ENCODE measurements at regions not wholly inside any gene's neighbourhood (a gene's known extent, or its start where the extent isn't known, plus 50 kb on each side); places are given as distances from the start of the nearest gene placed in this dataset.

GRCh38 chr9:73810585-73811215 is 659.0 kb downstream of the ANXA1 start:
- H3K36me3 ChIP-seq = no peaks in the 10 kb centered on the region
- H3K79me2 ChIP-seq (ENCODE audit: low read depth) = no peaks in the 10 kb centered on the region
- H3K9ac ChIP-seq = no peak overlapping the region
- H3K27ac ChIP-seq = no peak overlapping the region
- no peaks in the 10 kb centered on the region for H3K4me1 ChIP-seq
- peaks cover 2% of the 10 kb centered on the region for H3K27me3 Mint-ChIP-seq (ENCODE audit: insufficient read depth, low read depth)
- no peak for DNase-seq (ENCODE audit: low spot score)
- no peak overlapping the region for H3K27ac Mint-ChIP-seq
- no peak overlapping the region for H3K4me3 ChIP-seq
- no peak overlapping the region for H3K4me2 ChIP-seq
- no peaks in the 10 kb centered on the region for H4K20me1 ChIP-seq (ENCODE audit: low read depth)
- H3K4me3 Mint-ChIP-seq = no peak overlapping the region
- H2AFZ ChIP-seq (replicated peaks) = peak overlapping the region; percentile 27
- no peaks in the 10 kb centered on the region for H3K27me3 ChIP-seq
- no peak for TF ChIP-seq CTCF (IDR thresholded peaks at IDR 0.05)
- TF ChIP-seq EZH2phosphoT487 (IDR thresholded peaks at IDR 0.05) = no peak
- no peak for TF ChIP-seq EZH2 (IDR thresholded peaks at IDR 0.05)
- H3K9me3 ChIP-seq (ENCODE audit: low read depth) = no peaks in the 10 kb centered on the region
- no peaks in the 10 kb centered on the region for H3K36me3 Mint-ChIP-seq
- H3F3A ChIP-seq (ENCODE audit: low read depth) = no peaks in the 10 kb centered on the region
- H3K9me3 Mint-ChIP-seq = no peaks in the 10 kb centered on the region
- H3K4me1 Mint-ChIP-seq = no peaks in the 10 kb centered on the region

- no peak overlapping the region for H3K4me3 ChIP-seq
- H2AFZ ChIP-seq (replicated peaks) = no peak overlapping the region
- no peak overlapping the region for H3K27ac Mint-ChIP-seq
- no peaks in the 10 kb centered on the region for H3K9me3 ChIP-seq (ENCODE audit: low read depth)
- no peak for DNase-seq (ENCODE audit: low spot score)
- no peaks in the 10 kb centered on the region for H3K27me3 ChIP-seq
- no peak overlapping the region for H3K27ac ChIP-seq
- H3K4me2 ChIP-seq = no peak overlapping the region
- H3F3A ChIP-seq (ENCODE audit: low read depth) = no peaks in the 10 kb centered on the region
- no peak overlapping the region for H3K9ac ChIP-seq
- H3K4me3 Mint-ChIP-seq = no peak overlapping the region
- no peaks in the 10 kb centered on the region for H3K36me3 ChIP-seq
- no peaks in the 10 kb centered on the region for H3K4me1 Mint-ChIP-seq
- peaks cover 4% of the 10 kb centered on the region for H3K27me3 Mint-ChIP-seq (ENCODE audit: insufficient read depth, low read depth)
- H3K36me3 Mint-ChIP-seq = no peaks in the 10 kb centered on the region
- TF ChIP-seq EZH2phosphoT487 (IDR thresholded peaks at IDR 0.05) = no peak
- TF ChIP-seq EZH2 (IDR thresholded peaks at IDR 0.05) = no peak
- no peak for TF ChIP-seq CTCF (IDR thresholded peaks at IDR 0.05)
- no peaks in the 10 kb centered on the region for H3K79me2 ChIP-seq (ENCODE audit: low read depth)
- H3K4me1 ChIP-seq = no peaks in the 10 kb centered on the region
- no peaks in the 10 kb centered on the region for H4K20me1 ChIP-seq (ENCODE audit: low read depth)
- no peaks in the 10 kb centered on the region for H3K9me3 Mint-ChIP-seq
Observed at GRCh38 chr9:73813546-73813945, 661.9 kb downstream of the ANXA1 start.

GRCh38 chr9:73816905-73817304 is 665.2 kb downstream of the ANXA1 start:
- Mint-ChIP-seq H3K27me3 (ENCODE audit: insufficient read depth, low read depth) (peaks cover 4% of the 10 kb centered on the region), H3K9me3 (peaks cover 2% of the 10 kb centered on the region), H3K4me3 (no peak overlapping the region), H3K4me1 (peaks cover 1% of the 10 kb centered on the region), H3K27ac (no peak overlapping the region), H3K36me3 (no peaks in the 10 kb centered on the region)
- no peaks in the 10 kb centered on the region for H4K20me1 ChIP-seq (ENCODE audit: low read depth)
- no peaks in the 10 kb centered on the region for H3K9me3 ChIP-seq (ENCODE audit: low read depth)
- no peak overlapping the region for H3K9ac ChIP-seq
- no peaks in the 10 kb centered on the region for H3F3A ChIP-seq (ENCODE audit: low read depth)
- H3K4me2 ChIP-seq = no peak overlapping the region
- no peaks in the 10 kb centered on the region for H3K4me1 ChIP-seq
- TF ChIP-seq EZH2phosphoT487 (IDR thresholded peaks at IDR 0.05) (no peak), CTCF (IDR thresholded peaks at IDR 0.05) (no peak), EZH2 (IDR thresholded peaks at IDR 0.05) (no peak)
- H3K36me3 ChIP-seq = no peaks in the 10 kb centered on the region
- H3K27me3 ChIP-seq = no peaks in the 10 kb centered on the region
- H3K79me2 ChIP-seq (ENCODE audit: low read depth) = no peaks in the 10 kb centered on the region
- no peak overlapping the region for H3K4me3 ChIP-seq
- no peak overlapping the region for H3K27ac ChIP-seq
- DNase-seq (ENCODE audit: low spot score) = no peak
- H2AFZ ChIP-seq (replicated peaks) = no peak overlapping the region
